Panc1 (cell line): ENCODE measurements at regions not wholly inside any gene's neighbourhood (a gene's known extent, or its start where the extent isn't known, plus 50 kb on each side); places are given as distances from the start of the nearest gene placed in this dataset.

Experiments used
- ATAC-seq: fragments of 200-7000 bp; cut with Tn5 transposase; 2 replicates; pipeline ENCODE4 v1.9.1; 2020; ENCODE audit warnings: mild to moderate bottlenecking, moderate library complexity
- BruUV-seq: library from RNA; stranded (reverse); fragments of 400-500 nt; replicated peaks from 2 replicates; lab custom pipeline; 2021; lab: Mats Ljungman, UMichigan
- CTCF ChIA-PET: fragments of 300-600 bp; sonication (Branson Sonifier 250); formaldehyde crosslinking; loops from one replicate; lab custom pipeline; 2022; ENCODE audit warnings: antibody characterized with exemption; lab: Charles Lee
- POLR2A ChIA-PET: fragments of 300-600 bp; sonication (Branson Sonifier 250); formaldehyde crosslinking; loops from one replicate; lab custom pipeline; 2022; ENCODE audit warnings: antibody characterized with exemption; lab: Charles Lee
- DNase-seq: peaks from one replicate; pipeline ENCODE4 v3.0.0-alpha.2; 2010; ENCODE audit warnings: low read depth, low spot score
- H3K27ac ChIP-seq: 2 replicates; pipeline ENCODE4 v1.5.1; 2011; ENCODE audit warnings: mild to moderate bottlenecking, low read length, inconsistent platforms
- H3K27me3 ChIP-seq: fragments of 200-500 bp; sonication (Bioruptor generic); 2 replicates; pipeline ENCODE4 v1.6.0; 2014; ENCODE audit warnings: low read length, inconsistent platforms; ENCODE audit not compliant: control insufficient read depth, insufficient read depth
- H3K36me3 ChIP-seq: fragments of 200-500 bp; sonication (Bioruptor generic); 2 replicates; pipeline ENCODE4 v1.5.1; 2014; ENCODE audit warnings: inconsistent platforms, mild to moderate bottlenecking, low read length, moderate library complexity; ENCODE audit not compliant: control insufficient read depth, insufficient read depth
- H3K4me1 ChIP-seq: 2 replicates; pipeline ENCODE4 v1.5.1; 2011; ENCODE audit warnings: inconsistent platforms, mild to moderate bottlenecking, low read length, moderate library complexity; ENCODE audit not compliant: control insufficient read depth, insufficient read depth
- H3K4me3 ChIP-seq, 2 experiments: 2 replicates each; pipeline ENCODE4 v1.5.1; 2011 to 2012; ENCODE audit warnings: low read depth in 2 of 2, low read length in 2 of 2, mild to moderate bottlenecking in 2 of 2, inconsistent platforms in 1 of 2, moderate library complexity in 1 of 2
- H3K9me3 ChIP-seq: fragments of 200-500 bp; sonication (Bioruptor generic); 2 replicates; pipeline ENCODE4 v1.5.1; 2014; ENCODE audit warnings: low read depth, mild to moderate bottlenecking, inconsistent platforms, low read length, moderate library complexity; ENCODE audit not compliant: control insufficient read depth, insufficient read depth
- POLR2AphosphoS5 ChIP-seq: IDR thresholded peaks from 2 replicates; pipeline ENCODE4 v1.6.1; 2012; ENCODE audit warnings: mild to moderate bottlenecking, low read depth, low read length, moderate library complexity
- SIN3A ChIP-seq: IDR thresholded peaks from 2 replicates; pipeline ENCODE4 v1.6.1; 2012; ENCODE audit warnings: low read depth, mild to moderate bottlenecking, low read length, moderate library complexity, borderline replicate concordance; ENCODE audit not compliant: insufficient read depth
- TCF7L2 ChIP-seq: IDR thresholded peaks from 2 replicates; pipeline ENCODE4 v1.6.1; 2011; ENCODE audit warnings: mild to moderate bottlenecking, low read depth, low read length, inconsistent platforms
- in situ Hi-C: cut with HindIII; loops from 2 replicates; pipeline ENCODE4 v1.10.0; 2016; ENCODE audit warnings: low sequenced_read_pairs, low pct_unique_long_range_greater_than_20kb
- intact Hi-C: fragments of 100-400 bp; cut with micrococcal nuclease; formaldehyde crosslinking; loops from one replicate; pipeline ENCODE4 v1.10.0; 2022; ENCODE audit not compliant: unreplicated experiment
- TF ChIP-seq, protein P1 (sequence below), 2 experiments: IDR thresholded peaks; 2 replicates each; pipeline ENCODE4 v1.6.1; 2011 to 2012; ENCODE audit warnings: low read depth in 2 of 2, control low read depth in 1 of 2, low read length in 1 of 2, mild to moderate bottlenecking in 1 of 2, moderate library complexity in 1 of 2; ENCODE audit not compliant: insufficient read depth in 1 of 2
- TF ChIP-seq, protein P2 (sequence below): fragments of 450-650 bp; IDR thresholded peaks from 2 replicates; pipeline ENCODE4 v1.5.1; 2017; ENCODE audit warnings: mild to moderate bottlenecking

DNA sequence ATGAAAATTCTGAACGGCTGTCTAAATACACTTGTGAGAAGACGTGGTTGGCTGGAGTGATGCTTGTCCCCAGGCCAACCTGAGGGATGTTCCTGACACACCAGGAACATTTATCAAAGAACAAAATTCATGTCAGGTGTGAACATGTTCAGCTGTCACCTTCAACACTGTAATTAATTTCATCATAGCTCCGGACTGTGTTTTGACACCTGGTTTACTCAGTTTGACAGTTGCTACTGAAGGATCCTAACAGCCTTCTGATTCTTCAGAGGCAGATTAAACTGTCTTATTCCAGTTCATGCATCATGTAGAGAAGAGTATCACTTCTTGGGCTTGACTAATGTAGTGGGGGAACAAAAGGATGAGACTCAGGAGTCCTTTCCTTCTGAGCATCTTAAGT is 134.1 kb downstream of the NPR3 start:
- intact Hi-C loops, result no loop called here
- ATAC-seq (no peak), DNase-seq (no peak)
- no peak overlapping the region for H3K4me3 ChIP-seq
- H3K9me3 ChIP-seq, result no peaks in the 10 kb centered on the region
- H3K27ac ChIP-seq, result no peak overlapping the region
- no TSS peak for BruUV-seq
- H3K36me3 ChIP-seq, result no peaks in the 10 kb centered on the region
- ChIA-PET POLR2A (no interaction called here), CTCF (no interaction called here)
- no peaks in the 10 kb centered on the region for H3K4me1 ChIP-seq
- in situ Hi-C loops, result no loop called here
- TF ChIP-seq TCF7L2 (no peak), SIN3A (no peak), POLR2AphosphoS5 (no peak)
- TF ChIP-seq, protein P1, sequence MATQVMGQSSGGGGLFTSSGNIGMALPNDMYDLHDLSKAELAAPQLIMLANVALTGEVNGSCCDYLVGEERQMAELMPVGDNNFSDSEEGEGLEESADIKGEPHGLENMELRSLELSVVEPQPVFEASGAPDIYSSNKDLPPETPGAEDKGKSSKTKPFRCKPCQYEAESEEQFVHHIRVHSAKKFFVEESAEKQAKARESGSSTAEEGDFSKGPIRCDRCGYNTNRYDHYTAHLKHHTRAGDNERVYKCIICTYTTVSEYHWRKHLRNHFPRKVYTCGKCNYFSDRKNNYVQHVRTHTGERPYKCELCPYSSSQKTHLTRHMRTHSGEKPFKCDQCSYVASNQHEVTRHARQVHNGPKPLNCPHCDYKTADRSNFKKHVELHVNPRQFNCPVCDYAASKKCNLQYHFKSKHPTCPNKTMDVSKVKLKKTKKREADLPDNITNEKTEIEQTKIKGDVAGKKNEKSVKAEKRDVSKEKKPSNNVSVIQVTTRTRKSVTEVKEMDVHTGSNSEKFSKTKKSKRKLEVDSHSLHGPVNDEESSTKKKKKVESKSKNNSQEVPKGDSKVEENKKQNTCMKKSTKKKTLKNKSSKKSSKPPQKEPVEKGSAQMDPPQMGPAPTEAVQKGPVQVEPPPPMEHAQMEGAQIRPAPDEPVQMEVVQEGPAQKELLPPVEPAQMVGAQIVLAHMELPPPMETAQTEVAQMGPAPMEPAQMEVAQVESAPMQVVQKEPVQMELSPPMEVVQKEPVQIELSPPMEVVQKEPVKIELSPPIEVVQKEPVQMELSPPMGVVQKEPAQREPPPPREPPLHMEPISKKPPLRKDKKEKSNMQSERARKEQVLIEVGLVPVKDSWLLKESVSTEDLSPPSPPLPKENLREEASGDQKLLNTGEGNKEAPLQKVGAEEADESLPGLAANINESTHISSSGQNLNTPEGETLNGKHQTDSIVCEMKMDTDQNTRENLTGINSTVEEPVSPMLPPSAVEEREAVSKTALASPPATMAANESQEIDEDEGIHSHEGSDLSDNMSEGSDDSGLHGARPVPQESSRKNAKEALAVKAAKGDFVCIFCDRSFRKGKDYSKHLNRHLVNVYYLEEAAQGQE (IDR thresholded peaks at IDR 0.05; ENCODE audit: insufficient read depth in 1 of 2, low read depth in 2 of 2, low read length in 1 of 2), result no peak
- TF ChIP-seq, protein P2, sequence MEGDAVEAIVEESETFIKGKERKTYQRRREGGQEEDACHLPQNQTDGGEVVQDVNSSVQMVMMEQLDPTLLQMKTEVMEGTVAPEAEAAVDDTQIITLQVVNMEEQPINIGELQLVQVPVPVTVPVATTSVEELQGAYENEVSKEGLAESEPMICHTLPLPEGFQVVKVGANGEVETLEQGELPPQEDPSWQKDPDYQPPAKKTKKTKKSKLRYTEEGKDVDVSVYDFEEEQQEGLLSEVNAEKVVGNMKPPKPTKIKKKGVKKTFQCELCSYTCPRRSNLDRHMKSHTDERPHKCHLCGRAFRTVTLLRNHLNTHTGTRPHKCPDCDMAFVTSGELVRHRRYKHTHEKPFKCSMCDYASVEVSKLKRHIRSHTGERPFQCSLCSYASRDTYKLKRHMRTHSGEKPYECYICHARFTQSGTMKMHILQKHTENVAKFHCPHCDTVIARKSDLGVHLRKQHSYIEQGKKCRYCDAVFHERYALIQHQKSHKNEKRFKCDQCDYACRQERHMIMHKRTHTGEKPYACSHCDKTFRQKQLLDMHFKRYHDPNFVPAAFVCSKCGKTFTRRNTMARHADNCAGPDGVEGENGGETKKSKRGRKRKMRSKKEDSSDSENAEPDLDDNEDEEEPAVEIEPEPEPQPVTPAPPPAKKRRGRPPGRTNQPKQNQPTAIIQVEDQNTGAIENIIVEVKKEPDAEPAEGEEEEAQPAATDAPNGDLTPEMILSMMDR, result no peak
- no peaks in the 10 kb centered on the region for H3K27me3 ChIP-seq

DNA sequence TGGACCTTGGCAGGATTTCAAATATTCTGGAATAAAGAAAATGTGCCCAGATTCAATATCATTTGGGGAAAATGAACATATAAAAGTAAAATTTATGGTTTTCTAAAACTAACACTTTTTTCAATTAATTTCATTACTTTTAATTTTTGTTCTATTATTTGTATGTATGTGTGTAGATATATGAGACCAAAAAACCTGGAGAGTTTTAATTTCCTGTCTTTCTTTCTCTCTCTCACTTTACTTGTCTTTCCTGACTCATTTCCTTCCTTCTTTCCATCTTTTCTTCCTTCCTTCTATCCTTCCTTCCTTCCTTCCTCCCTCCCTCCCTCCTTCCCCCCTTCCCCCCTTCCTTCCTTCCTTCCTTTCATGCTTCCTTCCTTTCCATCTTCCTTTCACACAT is 137.0 kb downstream of the NPR3 start:
- no peaks in the 10 kb centered on the region for H3K36me3 ChIP-seq
- H3K4me1 ChIP-seq, result no peaks in the 10 kb centered on the region
- no peak overlapping the region for H3K27ac ChIP-seq
- no peak for ATAC-seq
- H3K27me3 ChIP-seq, result no peaks in the 10 kb centered on the region
- no peaks in the 10 kb centered on the region for H3K9me3 ChIP-seq
- in situ Hi-C loops, result no loop called here
- intact Hi-C loops, result no loop called here
- DNase-seq, result no peak
- BruUV-seq, result no TSS peak
- CTCF ChIA-PET, result no interaction called here
- POLR2A ChIA-PET, result no interaction called here
- no peak overlapping the region for H3K4me3 ChIP-seq
- TF ChIP-seq, protein P2, result no peak
- TF ChIP-seq, protein P1 (IDR thresholded peaks at IDR 0.05; ENCODE audit: insufficient read depth in 1 of 2, low read depth in 2 of 2, low read length in 1 of 2), result no peak
- TF ChIP-seq POLR2AphosphoS5 (no peak), TCF7L2 (no peak), SIN3A (no peak)
